NOMO-1 (cell line): ENCODE measurements at regions not wholly inside any gene's neighbourhood (a gene's known extent, or its start where the extent isn't known, plus 50 kb on each side); places are given as distances from the start of the nearest gene placed in this dataset.

Source experiments
- DNase-seq, 2 experiments: peaks; one replicate each; lab custom pipeline; 2025; ENCODE audit not compliant: unreplicated experiment in 2 of 2; lab: John Stamatoyannopoulos, UW

DNA sequence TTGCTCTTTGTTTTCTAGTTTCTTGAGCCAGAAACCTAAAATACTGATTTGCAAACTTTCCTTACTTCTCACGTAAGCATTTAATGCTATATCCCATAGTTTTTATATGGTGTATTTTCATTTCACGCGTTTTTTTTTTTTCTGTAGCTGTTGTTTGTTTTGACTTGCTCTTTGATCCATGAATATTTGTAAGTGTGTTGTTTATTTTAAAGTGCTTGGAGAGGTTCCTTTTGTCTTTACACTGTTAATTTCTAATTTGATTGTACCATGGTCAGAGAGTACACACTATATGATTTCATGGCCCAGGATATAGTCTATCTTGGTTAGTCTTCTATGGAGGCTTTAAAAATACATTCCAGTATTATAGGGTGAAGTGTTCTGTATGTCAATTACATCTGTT lies 84.8 kb upstream of the RNF217 start:
- no peak for DNase-seq

GRCh38 chr6:124879110-124879991 lies 82.9 kb upstream of the RNF217 start:
- no peak for DNase-seq

- DNase-seq: no peak
These were observed 82.3 kb upstream of the RNF217 start for GRCh38 chr6:124879992-124880355.

DNA sequence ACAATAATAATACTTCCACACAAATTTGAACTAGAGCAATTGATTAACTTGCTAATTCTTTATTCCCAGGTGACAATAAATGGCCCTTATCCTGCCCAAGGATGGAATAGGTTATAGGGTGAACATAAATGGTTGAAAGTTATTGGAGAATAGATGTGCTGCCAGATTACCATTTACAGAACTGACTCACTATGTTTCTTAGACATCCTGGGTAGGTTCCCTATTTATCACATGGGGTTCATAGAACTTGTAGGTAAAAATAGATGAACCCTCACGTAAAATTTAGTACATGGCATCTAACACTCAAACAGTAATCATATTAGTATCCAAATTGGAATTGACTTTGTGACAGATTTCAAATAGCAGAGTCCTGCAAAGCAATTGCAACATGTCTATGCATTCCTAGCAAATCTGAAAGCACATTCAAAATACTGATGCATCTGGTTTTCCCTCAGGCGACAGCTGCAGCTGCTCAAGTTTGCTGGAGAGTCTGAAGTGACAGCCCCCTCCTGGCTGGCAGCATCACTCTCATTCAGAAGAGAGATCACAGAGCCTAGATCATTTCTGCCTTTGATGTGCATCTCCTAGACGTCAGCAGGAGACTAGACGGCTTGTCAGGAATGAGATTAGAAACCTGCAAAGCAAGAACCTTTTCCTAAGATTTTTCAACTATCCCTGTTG lies 80.2 kb upstream of the RNF217 start:
- DNase-seq: peak in 1 of 2 experiments; percentile 33

DNA sequence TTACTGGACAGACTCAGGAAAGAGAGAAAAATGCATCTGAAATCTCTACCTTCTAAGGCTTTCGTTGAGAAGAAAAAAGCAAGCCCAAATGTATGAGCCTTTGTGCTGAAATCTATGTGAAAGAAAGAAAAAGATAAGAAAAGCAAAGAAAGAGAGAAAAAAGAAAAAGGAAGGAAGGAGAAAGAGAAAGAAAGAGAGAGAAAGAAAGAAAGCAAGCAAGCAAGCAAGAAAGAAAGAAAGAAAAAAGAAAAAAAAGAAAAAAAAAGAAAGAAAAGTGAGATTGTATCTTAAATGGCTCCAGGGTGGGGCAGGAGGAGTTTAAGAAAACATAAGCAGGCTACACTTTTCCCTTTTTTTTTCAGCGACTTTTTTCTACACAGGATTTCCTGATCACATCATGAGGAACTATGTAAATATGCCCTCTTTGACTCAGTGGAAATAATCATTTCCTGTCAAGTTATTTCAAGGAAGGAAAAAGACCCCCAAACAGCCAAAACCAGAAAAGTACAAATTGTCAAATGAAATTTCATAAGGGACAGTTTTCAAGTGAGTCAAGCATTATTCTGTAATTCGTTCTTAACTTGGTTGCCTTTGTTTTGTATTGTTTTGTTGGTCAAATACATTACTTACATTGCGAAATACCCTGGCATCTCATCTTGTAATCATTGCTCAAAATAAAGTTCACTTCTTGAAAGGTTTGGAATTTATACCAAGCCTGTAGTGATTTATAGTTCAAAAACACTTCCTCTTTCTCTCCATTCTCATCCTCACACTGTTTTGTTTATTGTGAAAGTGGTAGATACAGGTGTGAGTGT lies 79.5 kb upstream of the RNF217 start:
- peak in 1 of 2 experiments; percentile 82 for DNase-seq

GRCh38 chr6:124885171-124885570 lies 77.1 kb upstream of the RNF217 start:
- no peak for DNase-seq

DNA sequence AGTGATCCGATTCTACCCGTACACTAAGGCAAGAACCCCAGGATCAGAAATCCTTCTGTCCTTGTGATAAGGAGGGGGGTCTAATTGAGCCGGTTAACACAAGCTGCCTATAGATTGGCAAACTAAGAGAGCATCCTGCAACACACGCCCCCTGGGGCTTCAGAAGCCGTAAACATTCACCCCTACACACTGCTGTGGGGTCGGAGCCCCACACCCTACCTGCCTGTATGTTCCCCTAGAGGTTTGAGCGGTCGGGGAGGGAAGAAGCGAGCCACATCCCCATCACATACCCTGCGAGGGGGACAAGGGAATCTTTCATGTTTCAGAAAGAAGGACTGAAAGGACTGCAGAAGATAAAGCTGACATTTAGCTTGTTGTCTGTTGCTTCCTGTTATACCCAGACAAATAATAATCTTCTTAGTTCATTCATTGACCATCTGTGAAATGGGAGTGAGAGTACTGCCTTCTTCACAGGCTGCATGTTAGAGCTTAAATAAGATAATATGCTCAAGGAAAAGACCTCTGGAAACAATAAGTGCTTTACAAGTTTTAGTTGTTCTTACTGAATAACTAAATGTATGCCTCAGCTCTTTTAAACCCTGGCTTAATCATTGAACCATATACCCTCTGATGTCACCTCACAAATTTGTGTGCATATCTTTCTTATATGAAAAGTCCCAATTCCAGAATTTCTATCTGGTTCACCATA lies 74.2 kb upstream of the RNF217 start:
- no peak for DNase-seq

DNA sequence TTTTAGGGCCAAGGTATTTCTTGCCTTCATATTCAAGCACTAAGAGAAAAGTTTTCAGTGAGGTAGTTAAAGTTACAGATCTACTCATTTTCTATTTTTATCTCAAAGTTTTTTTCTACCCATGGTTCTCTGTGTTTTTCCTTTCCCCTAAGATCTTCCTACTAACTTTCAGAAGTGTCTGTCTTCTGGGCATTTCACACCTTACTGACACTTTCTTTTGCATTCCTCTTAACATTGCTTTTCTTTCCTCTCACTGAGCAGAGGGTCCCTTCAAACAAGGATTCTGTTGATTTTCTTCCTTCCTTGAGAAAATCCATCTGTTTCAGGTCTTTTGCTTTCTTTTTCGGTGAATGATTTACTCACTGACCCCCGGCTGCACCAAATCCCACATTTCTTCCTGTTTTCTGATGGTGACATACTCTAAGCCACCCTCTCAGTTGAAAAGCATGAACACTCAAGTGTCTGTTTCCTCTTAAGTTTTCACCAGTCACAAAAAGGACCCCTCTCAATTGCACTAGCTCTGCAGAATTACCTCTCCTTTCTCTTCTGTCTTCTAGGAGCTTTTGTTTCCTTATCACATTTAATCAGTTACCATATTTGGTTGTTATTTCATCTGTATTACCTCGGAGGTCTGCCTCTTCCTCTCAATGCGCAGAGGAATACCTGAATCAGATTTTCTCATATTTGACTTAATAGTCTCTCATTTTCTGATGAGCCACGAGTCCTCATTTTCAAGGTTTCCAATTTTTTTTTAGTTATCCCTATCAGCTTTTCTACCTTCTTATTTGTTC lies 73.5 kb upstream of the RNF217 start:
- DNase-seq: peak; percentile 35 to 77

- DNase-seq: no peak
These were observed 61.2 kb upstream of the RNF217 start for GRCh38 chr6:124901084-124901483.

DNA sequence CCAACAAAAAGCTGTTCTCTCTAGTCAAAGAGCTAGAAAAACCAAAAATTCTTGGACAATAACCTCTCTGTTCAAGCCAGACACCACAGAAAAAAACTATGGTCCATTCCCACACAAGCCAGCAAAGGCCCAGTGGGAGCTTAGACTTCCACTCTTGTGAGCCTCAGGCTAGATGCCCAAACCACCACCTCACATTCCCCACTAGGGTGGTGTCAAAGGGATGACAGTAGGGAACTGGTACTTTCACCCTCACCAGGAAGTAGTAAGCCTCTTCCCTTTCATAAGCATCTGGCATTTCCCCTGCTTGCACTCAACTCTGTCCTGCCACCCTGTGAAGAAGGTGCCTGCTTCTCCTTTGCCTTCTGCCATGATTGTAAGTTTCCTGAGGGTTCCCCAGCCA lies 58.4 kb upstream of the RNF217 start:
- DNase-seq: no peak

DNA sequence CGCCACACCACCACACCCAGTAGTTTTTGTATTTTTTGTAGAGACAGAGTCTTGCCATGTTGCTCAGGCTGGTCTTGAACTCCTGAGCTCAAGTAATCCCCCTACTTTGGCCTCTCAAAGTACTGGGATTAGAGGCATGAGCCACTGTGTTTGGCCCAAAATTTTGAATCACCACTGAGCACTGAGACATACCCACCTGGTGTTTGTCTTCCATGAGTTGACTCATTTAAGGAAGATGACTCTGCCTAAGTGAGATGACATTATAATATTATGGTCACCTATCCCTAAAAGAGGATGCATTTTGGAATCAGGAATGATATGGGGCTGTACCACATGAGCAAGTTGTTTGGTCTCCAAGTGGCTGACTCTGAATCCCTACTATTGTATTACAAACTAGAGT lies 54.6 kb upstream of the RNF217 start:
- DNase-seq: no peak
